PFSK-1 (cell line): ENCODE measurements at regions not wholly inside any gene's neighbourhood (a gene's known extent, or its start where the extent isn't known, plus 50 kb on each side); places are given as distances from the start of the nearest gene placed in this dataset.

Experiments used
- FOXP2 ChIP-seq: optimal IDR thresholded peaks from 2 replicates; pipeline ENCODE3; 2011; ENCODE audit warnings: borderline replicate concordance, control low read depth, inconsistent platforms; ENCODE audit not compliant: insufficient read depth; ENCODE audit errors: extremely low read length, extremely low read depth
- POLR2AphosphoS5 ChIP-seq: IDR thresholded peaks from 2 replicates; pipeline ENCODE4 v1.6.1; 2012; ENCODE audit warnings: low read depth, mild to moderate bottlenecking, control low read depth, low read length, moderate library complexity
- REST ChIP-seq, 2 experiments: IDR thresholded peaks; 2 replicates each; pipeline versions ENCODE4 v1.6.1 to v1.8.0; 2011 to 2012; ENCODE audit warnings: low read depth in 2 of 2, low read length in 2 of 2, control low read depth in 1 of 2, inconsistent platforms in 1 of 2, mild to moderate bottlenecking in 1 of 2, moderate library complexity in 1 of 2; ENCODE audit not compliant: insufficient read depth in 1 of 2
- SIN3A ChIP-seq: IDR thresholded peaks from 2 replicates; pipeline ENCODE4 v1.6.1; 2012; ENCODE audit warnings: mild to moderate bottlenecking, low read length, moderate library complexity, borderline replicate concordance; ENCODE audit not compliant: insufficient read depth
- TAF1 ChIP-seq: IDR thresholded peaks from 2 replicates; pipeline ENCODE4 v1.6.1; 2012; ENCODE audit warnings: low read length, control low read depth, borderline replicate concordance; ENCODE audit not compliant: insufficient read depth

GRCh38 chr20:48395816-48396546 is 431.8 kb downstream of the PREX1 start:
- no peak for TF ChIP-seq POLR2AphosphoS5
- no peak for TF ChIP-seq SIN3A
- TF ChIP-seq REST (IDR thresholded peaks at IDR 0.05; ENCODE audit: insufficient read depth in 1 of 2, low read depth in 2 of 2, low read length in 2 of 2) = no peak
- TF ChIP-seq FOXP2 = no peak
- no peak for TF ChIP-seq TAF1

GRCh38 chr20:48394415-48395081 is 433.3 kb downstream of the PREX1 start:
- TF ChIP-seq FOXP2 (no peak), POLR2AphosphoS5 (no peak), REST (IDR thresholded peaks at IDR 0.05; ENCODE audit: insufficient read depth in 1 of 2, low read depth in 2 of 2, low read length in 2 of 2) (no peak), TAF1 (no peak), SIN3A (no peak)

- TF ChIP-seq FOXP2 (no peak), REST (IDR thresholded peaks at IDR 0.05; ENCODE audit: insufficient read depth in 1 of 2, low read depth in 2 of 2, low read length in 2 of 2) (no peak), TAF1 (no peak), SIN3A (no peak), POLR2AphosphoS5 (no peak)
Observed at GRCh38 chr20:48393737-48394314, 434.0 kb downstream of the PREX1 start.

- TF ChIP-seq FOXP2 (no peak), TAF1 (no peak), POLR2AphosphoS5 (no peak), REST (IDR thresholded peaks at IDR 0.05; ENCODE audit: insufficient read depth in 1 of 2, low read depth in 2 of 2, low read length in 2 of 2) (no peak), SIN3A (no peak)
Observed at GRCh38 chr20:48393311-48393685, 434.5 kb downstream of the PREX1 start.
